ENCODE measurements at regions not wholly inside any gene's neighbourhood (a gene's known extent, or its start where the extent isn't known, plus 50 kb on each side); places are given as distances from the start of the nearest gene placed in this dataset.

DNA sequence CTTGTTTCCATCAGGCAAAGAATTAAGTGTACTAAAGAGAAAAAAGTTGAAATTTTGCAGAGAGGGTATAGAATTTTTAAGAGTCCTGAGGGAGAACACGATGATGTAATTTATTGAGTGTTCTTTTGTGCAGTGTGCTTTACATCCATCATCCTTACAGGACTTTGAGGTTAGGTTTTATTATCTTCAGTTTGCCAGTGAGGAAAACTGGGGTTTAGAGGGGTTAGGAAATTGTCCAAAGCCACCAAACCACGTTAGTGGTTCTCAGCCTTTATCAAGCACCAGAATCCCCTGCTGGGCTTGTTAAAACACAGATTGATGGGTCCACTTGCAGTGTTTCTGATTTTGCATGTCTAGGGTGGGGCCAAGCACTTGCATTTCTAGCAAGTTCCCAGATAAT lies 277.5 kb downstream of the KCNS3 start:
- no peak overlapping the region for H3K4ac ChIP-seq (replicated peaks; ENCODE audit: insufficient read length, low read depth, low read length)
- H3K4me1 ChIP-seq (replicated peaks in 1 of 4; ENCODE audit: control insufficient read depth in 3 of 4, insufficient read depth in 4 of 4, low read length in 3 of 4), result no peaks in the 10 kb centered on the region
- no peaks in the 10 kb centered on the region for H3K23me2 ChIP-seq (ENCODE audit: low read depth, low read length)
- no peak for TF ChIP-seq KDM5A (IDR thresholded peaks at IDR 0.05; ENCODE audit: low read length)
- no peak overlapping the region for H3K4me2 ChIP-seq (ENCODE audit: insufficient read depth in 1 of 2, low read depth in 2 of 2, low read length in 2 of 2)
- H2BK12ac ChIP-seq (ENCODE audit: low read depth, low read length), result no peak overlapping the region
- H4K5ac ChIP-seq (ENCODE audit: insufficient read length, low read depth, low read length), result no peak overlapping the region
- no peak overlapping the region for H2BK15ac ChIP-seq (ENCODE audit: low read length)
- H3K14ac ChIP-seq (ENCODE audit: insufficient read length), result no peak overlapping the region
- H3K9me3 ChIP-seq (ENCODE audit: insufficient read depth in 2 of 2, low read depth in 1 of 2, low read length in 1 of 2), result no peaks in the 10 kb centered on the region
- FAIRE-seq, result no peak
- no peak overlapping the region for H3K9ac ChIP-seq (replicated peaks in 1 of 4; ENCODE audit: extremely low read depth in 1 of 4, low read depth in 3 of 4, low read length in 3 of 4)
- H4K91ac ChIP-seq (replicated peaks; ENCODE audit: insufficient read length, low read length), result no peak overlapping the region
- no peak overlapping the region for H3K27ac ChIP-seq (ENCODE audit: low read depth, low read length)
- no peak overlapping the region for H3K56ac ChIP-seq (replicated peaks; ENCODE audit: insufficient read length, low read depth, low read length)
- POLR2A ChIA-PET (ENCODE audit: partially characterized antibody), result no interaction called here
- H2BK120ac ChIP-seq (replicated peaks; ENCODE audit: low read depth, low read length), result no peak overlapping the region
- WGBS, 2 experiments (ENCODE audit: extremely low coverage in 1 of 2, insufficient coverage in 1 of 2, insufficient read length in 1 of 2, insufficient replicate concordance in 2 of 2, low coverage in 1 of 2, low lambda C conversion rate in 2 of 2, missing lambda C conversion rate in 1 of 2), result 85% methylated on average over 2 of the region's 2 CpGs; no CpG with 5 or more reads in 1 of the 2 experiments
- H3K18ac ChIP-seq (ENCODE audit: extremely low read depth, low read length), result no peak overlapping the region
- no peaks in the 10 kb centered on the region for H3K27me3 ChIP-seq (replicated peaks in 1 of 4; ENCODE audit: control insufficient read depth in 3 of 4, extremely low read depth in 1 of 4, insufficient read depth in 3 of 4, low read length in 3 of 4)
- no peak overlapping the region for H2BK5ac ChIP-seq (ENCODE audit: low read depth, low read length)
- H3K4me3 ChIP-seq (ENCODE audit: extremely low read depth in 1 of 4, insufficient read depth in 2 of 4, low read depth in 3 of 4, low read length in 4 of 4), result no peak overlapping the region
- no peaks in the 10 kb centered on the region for H4K20me1 ChIP-seq (replicated peaks in 1 of 2; ENCODE audit: control insufficient read depth in 1 of 2, insufficient read depth in 2 of 2, low read length in 2 of 2)
- H4K8ac ChIP-seq (ENCODE audit: extremely low read depth, insufficient read depth, low read length), result no peak overlapping the region
- H3K79me1 ChIP-seq (ENCODE audit: low read depth, low read length), result no peaks in the 10 kb centered on the region
- no peak overlapping the region for H2BK20ac ChIP-seq (ENCODE audit: low read length)
- H2AK5ac ChIP-seq (ENCODE audit: low read depth, low read length), result no peak overlapping the region
- no peaks in the 10 kb centered on the region for H3K79me2 ChIP-seq (ENCODE audit: control insufficient read depth in 1 of 2, insufficient read depth in 2 of 2, low read length in 2 of 2)
- DNase-seq (ENCODE audit: low read depth in 1 of 2, low spot score in 2 of 2), result no peak
- H2AFZ ChIP-seq (ENCODE audit: low read length), result no peak overlapping the region
- H3K36me3 ChIP-seq (ENCODE audit: control insufficient read depth in 2 of 4, insufficient read depth in 4 of 4, low read length in 3 of 4), result no peaks in the 10 kb centered on the region
- H3K23ac ChIP-seq (ENCODE audit: insufficient read length), result no peak overlapping the region
- CTCF ChIA-PET (ENCODE audit: partially characterized antibody), result interaction anchor here (1.3 kb wide), 2 partner anchors 8 to 115 kb away, joined by 3 to 6 read pairs; no protein-coding TSS in a partner anchor
